Activated T-helper 1 cell treated with anti-CD3 and anti-CD28 coated beads, Interleukin-12 subunit alpha, Interleukin-12 subunit beta, Interleukin-2, Interleukin-4 antibody, amounts not matched to agents 30 ng/mL and 10 ng/mL and 1 ng/mL, durations not matched to agents 14 hours and 24 hours and 36 hours (primary cell): ENCODE measurements at regions not wholly inside any gene's neighbourhood (a gene's known extent, or its start where the extent isn't known, plus 50 kb on each side); places are given as distances from the start of the nearest gene placed in this dataset.

ENCODE experiments used
- DNase-seq: peaks from one replicate; pipeline ENCODE4 v3.0.0; 2021; ENCODE audit warnings: low spot score
- H3K27ac Mint-ChIP-seq: one replicate; pipeline ENCODE4 v1.8.0; 2021; ENCODE audit warnings: mild to moderate bottlenecking, mixed read lengths
- H3K27me3 Mint-ChIP-seq: one replicate; pipeline ENCODE4 v1.8.0; 2022; ENCODE audit warnings: mild to moderate bottlenecking, moderate library complexity, mixed read lengths; ENCODE audit not compliant: insufficient read depth
- H3K36me3 Mint-ChIP-seq: one replicate; pipeline ENCODE4 v1.8.0; 2021; ENCODE audit warnings: low read depth, mixed read lengths
- H3K4me1 Mint-ChIP-seq: one replicate; pipeline ENCODE4 v1.8.0; 2021; ENCODE audit warnings: low read depth, mixed read lengths
- H3K4me3 Mint-ChIP-seq: one replicate; pipeline ENCODE4 v1.8.0; 2021; ENCODE audit warnings: mild to moderate bottlenecking, moderate library complexity, mixed read lengths
- H3K9me3 Mint-ChIP-seq: one replicate; pipeline ENCODE4 v1.8.0; 2021; ENCODE audit warnings: mixed read lengths
- intact Hi-C: fragments of 100-400 bp; cut with micrococcal nuclease; formaldehyde crosslinking; loops from one replicate; pipeline ENCODE4 v1.15.1; 2024

DNA sequence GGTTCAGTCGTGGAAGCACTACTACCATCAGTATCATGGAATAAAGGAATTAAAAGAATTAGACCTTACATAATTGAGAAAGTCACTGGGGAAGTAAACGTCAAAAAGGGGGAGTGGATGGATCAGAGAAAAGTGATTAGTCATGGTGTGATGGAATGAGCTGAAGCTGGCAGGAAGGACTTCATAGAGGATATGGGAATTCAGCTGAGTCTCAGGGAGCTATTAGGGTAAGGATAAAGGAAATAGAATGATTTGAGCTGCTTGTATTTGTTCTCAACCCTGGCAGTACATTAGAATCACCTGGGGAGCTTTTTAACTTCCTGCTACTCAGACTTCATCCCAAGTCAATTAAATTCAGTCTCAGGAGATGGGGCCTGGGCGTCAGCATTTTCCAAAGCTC lies 53.4 kb upstream of the SETBP1 start:
- intact Hi-C loops: no loop called here
- H3K27ac Mint-ChIP-seq: peak overlapping the region; percentile 45
- DNase-seq: no peak
- peaks cover 12% of the 10 kb centered on the region for H3K27me3 Mint-ChIP-seq
- peaks cover 7% of the 10 kb centered on the region for H3K4me1 Mint-ChIP-seq
- peaks cover 1% of the 10 kb centered on the region for H3K36me3 Mint-ChIP-seq
- no peak overlapping the region for H3K4me3 Mint-ChIP-seq
- peaks cover 5% of the 10 kb centered on the region for H3K9me3 Mint-ChIP-seq

DNA sequence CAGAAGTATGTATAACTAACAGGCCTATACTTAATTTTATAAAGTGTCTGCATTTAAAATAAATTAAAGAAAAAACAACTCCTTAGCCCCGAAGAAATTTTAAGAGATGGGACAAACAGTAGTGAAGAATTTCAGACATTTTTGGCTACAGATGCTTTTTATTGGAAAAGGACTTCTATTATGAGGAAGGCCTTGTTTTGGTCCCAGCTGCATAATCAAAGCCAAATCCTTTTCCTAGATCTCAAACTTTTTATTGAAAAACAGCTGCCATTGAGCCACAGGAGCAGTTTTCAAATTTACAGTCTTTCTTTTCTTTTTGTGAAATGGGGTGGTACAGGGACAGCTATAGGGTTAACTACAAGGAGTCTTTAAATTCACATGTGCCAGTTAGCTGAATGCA lies 51.3 kb upstream of the SETBP1 start:
- no peak for DNase-seq
- Mint-ChIP-seq H3K9me3 (peaks cover 5% of the 10 kb centered on the region), H3K27me3 (peaks cover 13% of the 10 kb centered on the region), H3K4me1 (peaks cover 7% of the 10 kb centered on the region), H3K4me3 (no peak overlapping the region), H3K36me3 (peaks cover 1% of the 10 kb centered on the region), H3K27ac (no peak overlapping the region)
- intact Hi-C loops: no loop called here

DNA sequence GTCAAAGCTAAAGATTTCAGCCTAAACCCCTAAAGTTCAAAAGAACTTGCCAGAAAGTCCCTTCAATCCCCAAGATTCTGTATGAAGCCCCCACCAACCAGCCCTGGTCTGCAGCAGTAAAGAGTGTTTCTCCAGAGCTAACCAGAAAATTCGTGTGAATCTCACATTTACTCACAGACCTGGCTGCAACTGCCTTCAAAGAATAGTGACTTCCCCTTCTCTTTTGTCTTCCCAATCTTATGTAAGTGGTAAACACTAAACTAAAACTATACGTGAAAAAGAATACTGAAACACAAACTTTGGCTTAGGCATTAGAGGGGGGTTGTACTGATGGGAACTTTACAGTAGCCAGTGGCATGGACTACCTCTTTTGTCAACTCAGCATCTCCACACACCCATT lies 50.6 kb upstream of the SETBP1 start:
- H3K4me3 Mint-ChIP-seq: no peak overlapping the region
- H3K9me3 Mint-ChIP-seq: peaks cover 5% of the 10 kb centered on the region
- intact Hi-C loops: loop anchor here (1.0 kb wide), 1 partner anchor 33 kb away; no protein-coding TSS in a partner anchor
- no peak for DNase-seq
- peaks cover 12% of the 10 kb centered on the region for H3K27me3 Mint-ChIP-seq
- peaks cover 7% of the 10 kb centered on the region for H3K4me1 Mint-ChIP-seq
- peaks cover 1% of the 10 kb centered on the region for H3K36me3 Mint-ChIP-seq
- H3K27ac Mint-ChIP-seq: no peak overlapping the region
